GM18951 (cell line): ENCODE measurements at regions not wholly inside any gene's neighbourhood (a gene's known extent, or its start where the extent isn't known, plus 50 kb on each side); places are given as distances from the start of the nearest gene placed in this dataset.

Experiments
- POLR2A ChIP-seq: IDR thresholded peaks from 4 replicates; pipeline ENCODE4 v1.6.1; 2011; ENCODE audit warnings: mild to moderate bottlenecking; ENCODE audit not compliant: insufficient read length, insufficient read depth; ENCODE audit errors: extremely low read depth
- in situ Hi-C: fragments of 300-500 bp; cut with MboI; formaldehyde crosslinking; loops from one replicate; pipeline ENCODE4 v1.12.0; 2022; ENCODE audit warnings: low sequenced_read_pairs, mixed read lengths, inconsistent platforms; ENCODE audit not compliant: unreplicated experiment

DNA sequence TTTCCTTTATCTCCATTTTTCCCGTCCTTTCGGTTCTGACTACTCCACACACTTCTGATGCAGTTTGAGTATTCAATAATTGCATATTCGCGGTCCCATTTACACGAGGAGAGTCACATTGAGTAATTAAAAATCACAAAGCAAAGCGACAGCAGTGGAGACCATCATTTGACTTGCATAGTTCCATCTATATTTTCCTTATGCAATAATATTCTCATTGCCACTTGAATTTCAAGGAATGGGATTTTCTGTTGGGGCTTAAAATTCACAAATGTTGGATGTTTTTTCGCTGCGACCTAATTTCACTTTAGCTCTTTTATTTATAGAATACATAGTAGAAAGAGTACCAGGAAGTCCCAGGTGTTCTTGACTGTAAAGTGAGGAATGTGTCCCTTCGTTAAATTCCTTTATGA lies 186.8 kb downstream of the ZEB2 start:
- TF ChIP-seq POLR2A: no peak
- in situ Hi-C loops: no loop called here

DNA sequence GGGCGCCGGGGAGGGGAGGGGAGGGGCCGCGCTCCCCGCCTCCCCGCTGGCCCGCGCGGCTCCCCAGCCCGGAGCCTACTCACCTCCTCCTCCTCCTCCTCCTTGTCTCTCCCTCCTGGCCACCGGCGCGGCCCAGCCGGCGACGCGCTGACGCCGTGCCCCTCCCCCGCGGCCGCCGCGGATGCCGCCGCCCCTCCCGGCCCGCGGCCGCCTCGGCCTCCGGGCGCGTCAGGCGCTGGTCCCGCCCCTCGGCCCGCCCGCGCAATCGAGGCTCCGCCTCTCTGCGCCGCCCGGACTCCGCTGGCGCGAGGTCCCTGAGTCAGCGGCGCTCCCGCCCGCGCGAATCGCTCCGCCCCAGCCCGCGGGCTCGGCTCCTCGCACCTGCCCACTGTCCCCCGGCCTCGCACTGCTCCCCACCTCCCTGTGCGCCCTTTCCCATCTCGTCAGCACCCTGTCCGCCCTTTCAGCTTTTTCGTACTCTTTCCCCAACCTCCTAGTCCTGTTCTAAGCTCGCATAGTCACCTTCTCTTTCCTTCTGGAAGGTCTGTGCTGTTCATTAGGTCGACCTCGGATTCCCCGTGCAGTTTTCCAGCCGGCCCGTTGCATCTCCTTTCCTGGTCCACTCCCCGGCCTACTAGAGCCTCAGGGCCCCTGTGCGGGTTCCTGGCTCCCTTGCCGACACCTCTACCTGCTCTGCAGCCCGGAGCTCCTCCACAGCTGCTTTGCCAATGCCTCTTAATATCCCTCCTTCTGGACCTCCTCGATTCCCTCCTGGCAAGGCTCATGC lies 187.4 kb downstream of the ZEB2 start:
- in situ Hi-C loops: no loop called here
- TF ChIP-seq POLR2A: peak; percentile 70

DNA sequence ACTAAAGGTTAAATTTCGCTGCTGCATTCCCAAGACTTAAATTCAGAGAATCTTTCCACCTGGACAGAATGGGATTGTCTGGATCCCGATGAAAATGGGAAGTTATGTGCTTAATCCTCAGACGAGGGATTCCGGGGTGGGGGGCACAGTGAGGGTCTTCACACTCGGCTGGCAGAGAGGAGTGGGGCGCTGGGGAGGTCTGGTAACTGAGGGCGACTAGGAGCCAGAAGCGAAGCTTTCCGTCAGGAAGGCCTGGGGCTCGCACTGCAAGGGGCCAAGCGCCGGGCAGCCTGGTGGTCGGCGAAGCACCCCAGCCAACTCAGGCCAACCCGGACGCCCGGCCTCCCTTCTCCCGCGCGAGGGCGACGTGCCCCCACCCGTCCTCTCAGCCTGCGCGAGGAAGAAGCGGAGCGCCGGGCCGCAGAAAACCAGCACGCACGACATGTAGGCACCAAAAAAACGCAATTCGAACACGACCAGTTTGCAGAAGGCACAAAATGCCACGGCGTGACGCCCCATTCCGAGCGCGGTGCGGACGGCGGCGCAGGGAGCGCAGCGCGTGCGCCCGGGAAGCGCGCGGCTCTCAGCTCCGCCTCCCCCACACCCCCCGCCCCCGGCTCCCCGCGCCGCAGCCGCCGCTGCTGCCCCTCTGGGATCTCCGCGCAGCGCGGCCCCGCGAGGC lies 188.1 kb downstream of the ZEB2 start:
- in situ Hi-C loops: no loop called here

DNA sequence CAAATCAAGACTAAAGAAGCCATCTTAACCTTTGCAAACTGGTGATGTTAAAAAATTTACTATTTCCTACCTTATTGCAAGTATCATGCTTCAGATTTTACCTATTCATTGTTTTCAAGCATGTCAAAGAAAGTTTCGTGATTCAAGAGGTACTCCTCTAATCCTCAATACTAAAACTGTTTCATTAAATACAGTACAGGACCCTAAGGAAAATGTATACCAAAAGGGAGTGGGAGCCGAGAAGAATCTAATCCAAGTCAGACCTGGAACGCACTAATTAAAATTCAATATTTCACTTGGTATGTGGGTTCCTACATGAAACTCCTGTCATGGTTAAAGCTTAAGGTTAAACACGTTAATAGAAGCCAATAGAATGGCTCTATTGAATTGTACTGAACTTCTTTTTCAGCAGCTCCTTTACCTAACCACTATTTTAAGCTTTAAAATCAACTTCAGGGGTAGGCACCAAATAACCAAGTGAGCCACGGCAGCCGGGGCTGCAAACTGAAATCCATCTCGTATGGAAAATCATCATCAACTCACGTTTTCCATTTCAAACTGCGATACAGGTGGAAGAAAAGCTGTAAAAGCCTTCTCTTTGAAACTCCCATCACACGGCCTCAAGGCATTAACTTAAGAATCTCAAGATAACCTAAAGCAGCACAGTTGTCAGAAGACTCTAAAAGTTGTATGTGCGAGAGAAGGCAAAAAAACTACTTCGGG lies 188.8 kb downstream of the ZEB2 start:
- TF ChIP-seq POLR2A: no peak
- in situ Hi-C loops: no loop called here

More for the DNA sequence above, 188.1 kb downstream of the ZEB2 start:
- TF ChIP-seq POLR2A: peak; percentile 58

DNA sequence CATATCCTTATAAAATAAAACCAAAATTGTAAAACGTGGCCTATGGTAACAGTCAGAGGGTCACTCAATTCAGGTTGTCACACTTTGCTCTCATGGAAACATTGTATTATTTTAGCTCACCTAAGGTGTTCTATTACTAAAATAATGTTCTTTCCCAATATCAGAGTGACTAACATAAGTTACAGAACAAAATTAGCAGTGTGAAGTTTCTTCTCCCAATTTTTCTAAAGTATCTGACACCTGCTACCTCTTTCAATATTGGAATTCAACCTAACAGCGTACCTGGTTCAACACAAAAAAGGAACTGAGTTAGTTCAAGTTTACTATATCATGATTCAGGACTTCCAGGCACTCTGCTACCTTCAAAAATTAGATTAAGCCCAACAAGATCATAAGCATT lies 190.4 kb downstream of the ZEB2 start:
- no peak for TF ChIP-seq POLR2A
- in situ Hi-C loops: no loop called here

DNA sequence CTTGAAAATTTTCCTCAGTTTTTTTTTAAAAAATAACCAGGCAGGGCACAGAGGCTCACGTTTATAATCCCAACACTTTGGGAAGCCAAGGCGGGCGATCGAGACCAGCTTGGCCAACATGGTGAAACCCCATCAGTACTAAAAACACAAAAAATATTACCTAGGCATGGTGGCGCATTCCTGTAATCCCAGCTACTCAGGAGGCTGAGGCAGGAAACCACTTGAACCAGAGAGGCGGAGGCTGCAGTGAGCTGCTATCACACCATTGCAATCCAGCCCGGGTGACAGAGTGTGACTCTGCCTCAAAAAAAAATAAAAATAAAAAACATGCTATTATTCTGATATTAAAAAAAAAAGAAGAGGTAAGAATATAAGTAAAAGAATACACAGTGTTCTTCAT lies 191.0 kb downstream of the ZEB2 start:
- in situ Hi-C loops: no loop called here
- no peak for TF ChIP-seq POLR2A

DNA sequence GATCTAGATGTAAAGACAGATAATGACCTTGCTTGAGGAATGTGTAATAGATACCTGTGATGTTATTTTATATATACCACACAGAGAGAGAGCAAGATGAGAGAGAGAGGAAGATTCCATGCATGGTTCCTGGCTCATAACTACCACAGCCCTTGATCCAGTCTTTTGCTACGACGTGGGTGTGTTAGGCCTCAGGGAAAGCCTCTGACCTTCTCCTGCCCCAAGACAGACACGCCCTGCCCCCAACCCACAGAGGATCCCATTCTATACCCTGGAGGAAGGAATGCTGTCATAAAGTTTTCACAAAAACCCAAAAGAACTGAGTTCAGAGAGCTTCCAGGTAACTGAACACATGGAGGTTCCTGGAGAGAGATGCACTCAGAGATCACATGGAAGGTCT lies 193.1 kb downstream of the ZEB2 start:
- in situ Hi-C loops: no loop called here
- no peak for TF ChIP-seq POLR2A

DNA sequence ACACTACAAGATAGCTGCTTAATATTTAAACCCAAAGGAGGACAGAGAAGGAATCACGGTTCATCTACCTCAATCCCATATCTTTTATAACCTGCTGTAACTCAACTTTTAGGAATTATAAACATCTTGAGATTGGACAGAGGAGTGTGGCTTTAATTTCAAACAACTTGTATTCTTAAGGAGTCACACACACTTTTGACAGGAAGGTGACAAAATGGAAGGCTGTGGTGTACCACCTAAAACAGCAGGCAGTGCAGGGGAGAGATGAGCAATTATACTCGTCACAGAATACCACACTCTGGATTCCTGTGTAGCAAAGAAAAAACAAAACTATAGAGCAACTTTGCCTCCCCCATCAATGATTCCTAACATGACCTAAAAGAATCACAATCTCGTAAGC lies 194.8 kb downstream of the ZEB2 start:
- in situ Hi-C loops: no loop called here
- no peak for TF ChIP-seq POLR2A

DNA sequence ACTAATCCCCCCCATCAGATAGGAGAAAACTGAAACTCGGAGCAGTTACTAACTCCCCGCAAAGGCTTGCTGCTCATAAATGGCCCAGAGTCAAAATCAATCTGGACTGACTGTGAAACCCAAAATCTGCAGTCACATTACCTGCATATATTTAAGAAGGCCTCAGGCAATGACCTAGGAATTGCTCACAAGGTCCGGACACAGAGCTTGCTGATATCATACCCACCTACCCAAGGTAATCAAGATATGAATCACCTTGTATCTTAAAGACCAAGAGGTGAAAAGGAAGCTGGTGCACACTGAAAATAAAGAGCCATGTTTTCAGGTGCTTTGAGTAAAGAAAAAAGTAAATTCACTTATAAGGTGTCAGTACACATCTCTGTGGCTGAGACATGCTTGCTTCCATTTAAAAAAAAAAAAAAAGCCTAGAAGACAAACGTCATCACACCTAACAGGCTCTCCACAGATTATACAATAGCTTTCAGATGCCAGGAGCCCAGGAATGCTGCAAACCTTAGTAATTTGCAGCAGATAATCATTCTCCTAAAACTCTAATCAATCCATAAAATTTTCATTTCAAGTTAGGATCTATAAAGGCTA lies 195.4 kb downstream of the ZEB2 start:
- in situ Hi-C loops: no loop called here

DNA sequence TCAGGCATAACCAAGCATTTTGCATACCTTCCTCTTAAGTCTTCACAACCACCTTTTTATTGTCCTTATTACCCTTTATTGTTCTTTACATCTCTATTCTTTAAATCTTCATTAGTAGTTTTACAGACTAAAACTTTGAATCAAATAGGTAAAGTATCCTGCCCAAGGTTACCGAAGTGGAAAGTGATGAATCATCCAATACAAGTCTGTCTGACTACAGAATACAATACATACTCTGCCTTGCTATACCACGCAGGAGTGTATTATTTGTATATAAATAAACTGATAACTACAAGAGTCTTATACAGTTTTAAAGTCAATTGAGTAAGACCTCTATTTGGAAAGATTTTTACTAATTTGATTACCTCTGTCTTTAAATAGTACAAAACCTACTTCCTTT lies 196.0 kb downstream of the ZEB2 start:
- TF ChIP-seq POLR2A: no peak
- in situ Hi-C loops: no loop called here

More for the DNA sequence above, 195.4 kb downstream of the ZEB2 start:
- no peak for TF ChIP-seq POLR2A

DNA sequence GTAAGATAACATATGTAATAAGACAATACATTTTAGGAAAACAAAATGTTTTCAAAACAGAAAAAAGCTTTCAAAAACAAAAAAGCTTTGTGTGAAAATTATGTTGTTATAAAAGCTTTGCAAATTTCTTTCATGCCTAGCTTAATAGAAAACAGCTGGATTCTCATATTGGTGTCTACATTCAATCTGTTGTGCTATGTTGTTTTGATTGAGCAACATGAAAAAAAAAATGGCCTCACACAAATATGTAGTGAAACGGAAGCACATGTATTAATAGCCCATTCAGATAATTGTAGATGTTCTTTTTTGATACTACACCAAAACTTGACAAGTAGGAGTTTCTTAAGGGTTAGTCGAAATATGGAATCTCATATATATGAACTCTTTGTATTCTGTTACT lies 197.5 kb downstream of the ZEB2 start:
- in situ Hi-C loops: no loop called here
- TF ChIP-seq POLR2A: no peak

DNA sequence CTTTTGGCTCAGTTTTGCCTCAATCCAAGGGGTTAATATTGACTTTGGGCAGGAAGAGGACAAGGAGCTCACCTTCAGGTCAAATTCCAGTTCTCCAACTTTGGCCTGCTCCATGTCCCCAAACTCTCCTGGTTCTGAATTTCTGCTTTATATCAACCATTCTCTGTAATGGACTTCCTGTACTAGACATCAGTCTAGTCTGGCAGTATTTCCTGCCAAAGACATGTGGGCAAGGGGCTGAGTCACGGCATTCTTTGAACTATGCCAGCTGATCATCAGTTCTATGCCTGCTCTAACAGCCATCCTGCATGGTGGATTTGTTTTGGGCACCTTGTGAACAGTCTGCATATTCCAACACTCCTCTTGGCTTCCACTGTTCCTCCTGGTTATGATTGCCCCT lies 199.4 kb downstream of the ZEB2 start:
- in situ Hi-C loops: no loop called here
- no peak for TF ChIP-seq POLR2A

DNA sequence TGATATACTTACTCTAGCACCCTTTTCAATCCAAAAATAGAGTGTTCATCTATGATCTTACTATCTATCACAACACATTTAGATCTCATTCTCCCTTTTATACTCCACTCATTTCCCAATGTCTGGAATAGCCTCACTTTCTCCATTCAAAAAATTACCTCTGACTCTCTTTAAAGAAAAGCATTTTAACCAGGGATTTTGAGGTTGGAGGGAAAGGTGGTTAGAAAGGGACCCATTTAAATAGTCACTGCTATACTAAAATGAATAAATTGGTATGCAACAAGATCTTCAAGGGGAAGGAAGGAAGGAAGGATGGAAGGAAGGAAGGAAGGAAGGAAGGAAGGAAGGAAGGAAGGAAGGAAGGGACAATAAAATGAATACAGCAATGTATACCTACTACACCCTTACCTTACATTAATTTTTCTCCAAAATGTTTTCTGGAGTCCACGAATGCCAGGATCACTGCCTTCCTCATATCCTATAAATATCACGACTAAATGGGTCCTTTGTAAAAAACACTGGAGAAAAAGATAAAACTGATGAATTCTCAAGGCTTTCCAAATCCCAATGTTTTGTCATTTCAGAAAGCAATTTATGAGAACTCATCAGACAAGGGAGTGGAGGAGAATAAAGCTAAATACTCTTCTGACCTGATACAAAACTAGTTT lies 202.7 kb downstream of the ZEB2 start:
- TF ChIP-seq POLR2A: no peak
- in situ Hi-C loops: no loop called here
